OCI-LY7 (cell line): ENCODE measurements at regions not wholly inside any gene's neighbourhood (a gene's known extent, or its start where the extent isn't known, plus 50 kb on each side); places are given as distances from the start of the nearest gene placed in this dataset.

Experiments
- EZH2phosphoT487 ChIP-seq: fragments of 200-600 bp; sonication (generic); IDR thresholded peaks from 2 replicates; pipeline ENCODE4 v1.6.1; 2018; ENCODE audit warnings: low read depth, borderline replicate concordance, mild to moderate bottlenecking, mixed run types, antibody characterized with exemption, low read length, moderate library complexity, mixed read lengths
- TF ChIP-seq, protein P1 (sequence below): fragments of 200-600 bp; sonication (generic); conservative IDR thresholded peaks from 2 replicates; pipeline ENCODE4 v1.5.1; 2014; ENCODE audit warnings: mild to moderate bottlenecking, antibody characterized with exemption, low read length, moderate library complexity, mixed read lengths

DNA sequence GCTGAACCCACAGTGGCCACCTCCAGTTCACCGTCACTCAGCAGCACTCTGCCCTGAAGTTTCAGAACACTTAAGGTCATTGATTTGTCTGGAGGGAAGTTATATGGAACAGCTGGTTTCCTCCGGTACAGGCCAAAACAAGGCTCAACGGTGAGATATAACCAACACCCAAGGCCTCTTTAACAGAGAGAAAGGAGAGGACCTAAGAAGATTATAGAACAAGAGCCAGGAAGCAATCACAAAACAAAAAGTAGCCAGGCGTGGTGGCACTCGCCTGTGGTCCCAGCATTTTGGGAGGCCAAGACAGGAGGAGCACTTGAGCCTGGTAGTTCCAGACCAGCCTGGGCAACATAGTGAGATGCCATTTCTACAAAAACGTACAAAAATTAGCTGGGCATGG lies 290.7 kb downstream of the SKIDA1 start:
- TF ChIP-seq EZH2phosphoT487, result no peak
- TF ChIP-seq, protein P1, sequence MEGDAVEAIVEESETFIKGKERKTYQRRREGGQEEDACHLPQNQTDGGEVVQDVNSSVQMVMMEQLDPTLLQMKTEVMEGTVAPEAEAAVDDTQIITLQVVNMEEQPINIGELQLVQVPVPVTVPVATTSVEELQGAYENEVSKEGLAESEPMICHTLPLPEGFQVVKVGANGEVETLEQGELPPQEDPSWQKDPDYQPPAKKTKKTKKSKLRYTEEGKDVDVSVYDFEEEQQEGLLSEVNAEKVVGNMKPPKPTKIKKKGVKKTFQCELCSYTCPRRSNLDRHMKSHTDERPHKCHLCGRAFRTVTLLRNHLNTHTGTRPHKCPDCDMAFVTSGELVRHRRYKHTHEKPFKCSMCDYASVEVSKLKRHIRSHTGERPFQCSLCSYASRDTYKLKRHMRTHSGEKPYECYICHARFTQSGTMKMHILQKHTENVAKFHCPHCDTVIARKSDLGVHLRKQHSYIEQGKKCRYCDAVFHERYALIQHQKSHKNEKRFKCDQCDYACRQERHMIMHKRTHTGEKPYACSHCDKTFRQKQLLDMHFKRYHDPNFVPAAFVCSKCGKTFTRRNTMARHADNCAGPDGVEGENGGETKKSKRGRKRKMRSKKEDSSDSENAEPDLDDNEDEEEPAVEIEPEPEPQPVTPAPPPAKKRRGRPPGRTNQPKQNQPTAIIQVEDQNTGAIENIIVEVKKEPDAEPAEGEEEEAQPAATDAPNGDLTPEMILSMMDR, result no peak
